PC-3 (cell line): ENCODE measurements at regions not wholly inside any gene's neighbourhood (a gene's known extent, or its start where the extent isn't known, plus 50 kb on each side); places are given as distances from the start of the nearest gene placed in this dataset.

ENCODE experiments used
- ATAC-seq: fragments of 200-7000 bp; cut with Tn5 transposase; 2 replicates; pipeline ENCODE4 v1.9.1; 2020; ENCODE audit warnings: mild to moderate bottlenecking, moderate library complexity
- BruUV-seq: library from RNA; stranded (reverse); fragments of 400-500 nt; replicated peaks from 2 replicates; lab custom pipeline; 2021; lab: Mats Ljungman, UMichigan
- CTCF ChIA-PET: fragments of 300-600 bp; sonication (Branson Sonifier 250); formaldehyde crosslinking; loops from one replicate; lab custom pipeline; 2022; ENCODE audit warnings: antibody characterized with exemption; lab: Charles Lee
- POLR2A ChIA-PET: fragments of 300-600 bp; sonication (Branson Sonifier 250); formaldehyde crosslinking; loops from one replicate; lab custom pipeline; 2022; ENCODE audit warnings: antibody characterized with exemption; ENCODE audit not compliant: unreplicated experiment; lab: Charles Lee
- DNase-seq: peaks from one replicate; pipeline ENCODE4 v3.0.0-alpha.2; 2015
- H2AFZ ChIP-seq: fragments of 300-600 bp; sonication (generic); 2 replicates; pipeline ENCODE4 v1.6.0; 2016; ENCODE audit warnings: antibody characterized with exemption, low read length
- H3F3A ChIP-seq: fragments of 300-600 bp; sonication (generic); one replicate; pipeline ENCODE4 v1.6.0; 2017; ENCODE audit warnings: antibody characterized with exemption, low read length, control low read depth, mild to moderate bottlenecking; ENCODE audit not compliant: unreplicated experiment
- H3K27ac ChIP-seq: fragments of 300-600 bp; sonication (generic); 2 replicates; pipeline ENCODE4 v1.5.1; 2016; ENCODE audit warnings: mild to moderate bottlenecking, low read length
- H3K27me3 ChIP-seq: fragments of 300-600 bp; sonication (generic); 2 replicates; pipeline ENCODE4 v1.6.1; 2016; ENCODE audit warnings: low read length, mixed read lengths
- H3K36me3 ChIP-seq: fragments of 300-600 bp; sonication (generic); 2 replicates; pipeline ENCODE4 v1.6.1; 2016; ENCODE audit warnings: low read depth, mixed run types, low read length, mixed read lengths
- H3K4me1 ChIP-seq: fragments of 300-600 bp; sonication (generic); 2 replicates; pipeline ENCODE4 v1.5.1; 2016; ENCODE audit warnings: low read length; ENCODE audit not compliant: insufficient read depth
- H3K4me2 ChIP-seq: fragments of 300-600 bp; sonication (generic); 2 replicates; pipeline ENCODE4 v1.6.0; 2016; ENCODE audit warnings: low read length
- H3K4me3 ChIP-seq: fragments of 300-600 bp; sonication (generic); 2 replicates; pipeline ENCODE4 v1.5.1; 2016; ENCODE audit warnings: mild to moderate bottlenecking, low read length, mixed read lengths
- H3K79me2 ChIP-seq: fragments of 300-600 bp; sonication (generic); 2 replicates; pipeline ENCODE4 v1.6.1; 2017; ENCODE audit warnings: low read length, mixed read lengths
- H3K9ac ChIP-seq: fragments of 300-600 bp; sonication (generic); 2 replicates; pipeline ENCODE4 v1.6.0; 2016; ENCODE audit warnings: mild to moderate bottlenecking, low read length
- H3K9me2 ChIP-seq: fragments of 300-600 bp; sonication (generic); replicated peaks from 2 replicates; pipeline ENCODE4 v1.6.1; 2016; ENCODE audit warnings: mixed run types, low read length, mixed read lengths
- H3K9me3 ChIP-seq: fragments of 300-600 bp; sonication (generic); 2 replicates; pipeline ENCODE4 v1.6.1; 2016; ENCODE audit warnings: low read length, mixed read lengths
- H4K20me1 ChIP-seq: fragments of 300-600 bp; sonication (generic); 2 replicates; pipeline ENCODE4 v1.6.1; 2016; ENCODE audit warnings: low read length, mixed read lengths
- CTCF ChIP-seq: fragments of 300-600 bp; sonication (generic); conservative IDR thresholded peaks from 2 replicates; pipeline ENCODE4 v1.5.1; 2017; ENCODE audit warnings: antibody characterized with exemption, low read depth, mild to moderate bottlenecking, low read length
- EZH2 ChIP-seq: fragments of 300-600 bp; sonication (generic); IDR thresholded peaks from one replicate; pipeline ENCODE4 v1.6.1; 2017; ENCODE audit warnings: antibody characterized with exemption, mild to moderate bottlenecking, low read length; ENCODE audit not compliant: unreplicated experiment
- EZH2phosphoT487 ChIP-seq: fragments of 300-600 bp; sonication (generic); IDR thresholded peaks from 2 replicates; pipeline ENCODE4 v1.6.1; 2018; ENCODE audit warnings: mild to moderate bottlenecking, antibody characterized with exemption, low read length, borderline replicate concordance
- intact Hi-C: fragments of 100-400 bp; cut with micrococcal nuclease; formaldehyde crosslinking; loops from 2 replicates; pipeline ENCODE4 v1.9.0; 2023

DNA sequence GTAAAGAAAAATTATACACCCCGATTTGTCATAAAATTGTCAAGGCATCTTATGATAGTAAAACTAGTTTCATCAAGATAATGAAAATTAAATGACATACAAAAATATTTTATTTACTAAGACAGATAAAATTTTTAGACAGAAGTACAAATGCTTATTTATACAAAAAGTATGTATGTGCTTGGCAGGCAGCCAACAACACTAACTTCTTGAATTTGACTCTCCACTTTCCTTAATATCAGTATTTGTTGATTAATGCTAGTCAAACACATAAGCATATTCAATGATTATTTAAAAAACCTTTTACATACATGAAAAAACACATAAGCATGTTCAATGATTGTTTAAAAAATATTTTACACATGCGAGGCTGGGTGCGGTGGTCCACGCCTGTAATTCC, 1079.9 kb upstream of the CDH6 start:
- ChIA-PET POLR2A (no interaction called here), CTCF (no interaction called here)
- H2AFZ ChIP-seq, result peak overlapping the region; percentile 36; the same call in 1 of the 2 replicates
- H3K27ac ChIP-seq, result no peak overlapping the region
- H3K4me2 ChIP-seq, result 0 out of 2 replicates have a peak overlapping the region, but pooled peaks have one; percentile 29
- no peak for ATAC-seq
- no peak for TF ChIP-seq EZH2
- TF ChIP-seq EZH2phosphoT487, result no peak
- TF ChIP-seq CTCF, result no peak
- no peaks in the 10 kb centered on the region for H3F3A ChIP-seq
- no peaks in the 10 kb centered on the region for H3K27me3 ChIP-seq
- intact Hi-C loops, result no loop called here
- H3K36me3 ChIP-seq, result no peaks in the 10 kb centered on the region
- no TSS peak for BruUV-seq
- H4K20me1 ChIP-seq, result no peaks in the 10 kb centered on the region
- DNase-seq, result peak; percentile 47
- H3K4me1 ChIP-seq, result peaks cover 12% of the 10 kb centered on the region
- no peaks in the 10 kb centered on the region for H3K9me3 ChIP-seq
- H3K4me3 ChIP-seq, result no peak overlapping the region
- H3K9ac ChIP-seq, result no peak overlapping the region
- no peaks in the 10 kb centered on the region for H3K9me2 ChIP-seq
- H3K79me2 ChIP-seq, result no peaks in the 10 kb centered on the region

DNA sequence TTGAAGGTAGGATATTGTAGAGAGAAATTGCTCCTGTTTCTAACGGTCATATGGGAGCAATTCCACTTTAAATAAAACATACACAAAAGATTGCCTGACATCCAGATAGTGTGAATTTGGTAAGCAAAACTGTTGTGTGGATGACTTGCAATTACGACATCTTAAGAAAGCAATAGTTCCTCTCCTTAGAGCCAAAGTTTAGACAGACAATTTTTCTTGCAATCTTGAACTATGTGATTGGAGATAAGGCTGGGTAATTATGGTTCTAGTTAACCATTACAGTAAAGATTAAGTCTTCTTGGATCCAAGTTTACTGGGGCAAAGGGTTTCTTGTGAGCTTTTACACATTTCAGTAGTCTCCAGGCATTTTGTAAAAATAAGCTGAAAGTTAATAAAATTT, 1080.6 kb upstream of the CDH6 start:
- BruUV-seq, result no TSS peak

More for the DNA sequence above, 1080.6 kb upstream of the CDH6 start:
- ChIA-PET CTCF (no interaction called here), POLR2A (no interaction called here)
- H3K9ac ChIP-seq, result no peak overlapping the region
- no peaks in the 10 kb centered on the region for H3K27me3 ChIP-seq
- H4K20me1 ChIP-seq, result no peaks in the 10 kb centered on the region
- no peak for TF ChIP-seq EZH2
- TF ChIP-seq EZH2phosphoT487, result no peak
- TF ChIP-seq CTCF, result no peak
- no peak overlapping the region for H3K4me3 ChIP-seq
- peak overlapping the region; percentile 36 for H2AFZ ChIP-seq
- H3K9me2 ChIP-seq, result no peaks in the 10 kb centered on the region
- intact Hi-C loops, result no loop called here
- H3K9me3 ChIP-seq, result no peaks in the 10 kb centered on the region
- DNase-seq (no peak), ATAC-seq (no peak)
- H3F3A ChIP-seq, result no peaks in the 10 kb centered on the region
- no peaks in the 10 kb centered on the region for H3K36me3 ChIP-seq
- peaks cover 12% of the 10 kb centered on the region for H3K4me1 ChIP-seq
- no peaks in the 10 kb centered on the region for H3K79me2 ChIP-seq
- no peak overlapping the region for H3K27ac ChIP-seq
- 0 out of 2 replicates have a peak overlapping the region, but pooled peaks have one; percentile 29 for H3K4me2 ChIP-seq
